HFFc6 (cell line): ENCODE measurements at regions not wholly inside any gene's neighbourhood (a gene's known extent, or its start where the extent isn't known, plus 50 kb on each side); places are given as distances from the start of the nearest gene placed in this dataset.

Experiments
- DNase-seq: peaks from one replicate; pipeline ENCODE4 v3.0.0-alpha.2; 2018
- H3K27ac Mint-ChIP-seq: 2 replicates; pipeline ENCODE4 v1.8.0; 2020; ENCODE audit warnings: mild to moderate bottlenecking, mixed read lengths
- H3K27me3 Mint-ChIP-seq: 2 replicates; pipeline ENCODE4 v1.8.0; 2021; ENCODE audit warnings: mild to moderate bottlenecking, moderate library complexity, mixed read lengths; ENCODE audit not compliant: insufficient read depth
- H3K36me3 Mint-ChIP-seq: 2 replicates; pipeline ENCODE4 v1.8.0; 2021; ENCODE audit warnings: low read depth, mixed read lengths
- H3K4me1 Mint-ChIP-seq: 2 replicates; pipeline ENCODE4 v1.8.0; 2020; ENCODE audit warnings: low read depth, mixed read lengths
- H3K4me3 Mint-ChIP-seq: 2 replicates; pipeline ENCODE4 v1.8.0; 2020; ENCODE audit warnings: mild to moderate bottlenecking, moderate library complexity, mixed read lengths
- H3K9me3 Mint-ChIP-seq: 2 replicates; pipeline ENCODE4 v1.8.0; 2020; ENCODE audit warnings: mild to moderate bottlenecking, mixed read lengths
- CTCF ChIP-seq: fragments of 200-600 bp; sonication (generic); IDR thresholded peaks from 2 replicates; pipeline ENCODE4 v1.5.0; 2021; ENCODE audit warnings: antibody characterized with exemption, mild to moderate bottlenecking

GRCh38 chr11:90531001-90531400 lies 308.2 kb upstream of the CHORDC1 start:
- H3K27ac Mint-ChIP-seq = no peak overlapping the region
- H3K9me3 Mint-ChIP-seq = peaks cover 25% of the 10 kb centered on the region
- no peak overlapping the region for H3K4me3 Mint-ChIP-seq
- no peaks in the 10 kb centered on the region for H3K4me1 Mint-ChIP-seq
- DNase-seq = no peak
- no peaks in the 10 kb centered on the region for H3K36me3 Mint-ChIP-seq
- H3K27me3 Mint-ChIP-seq = peaks cover 1% of the 10 kb centered on the region; the same call in 1 of the 2 replicates
- TF ChIP-seq CTCF = no peak

- no peaks in the 10 kb centered on the region for H3K27me3 Mint-ChIP-seq
- TF ChIP-seq CTCF = no peak
- H3K27ac Mint-ChIP-seq = no peak overlapping the region
- H3K4me3 Mint-ChIP-seq = no peak overlapping the region
- no peak for DNase-seq
- no peaks in the 10 kb centered on the region for H3K4me1 Mint-ChIP-seq
- H3K36me3 Mint-ChIP-seq = no peaks in the 10 kb centered on the region
- peaks cover 39% of the 10 kb centered on the region for H3K9me3 Mint-ChIP-seq
Observed at GRCh38 chr11:90525962-90526361, 303.1 kb upstream of the CHORDC1 start.

GRCh38 chr11:90512846-90513245 lies 290.0 kb upstream of the CHORDC1 start:
- Mint-ChIP-seq H3K9me3 (peaks cover 51% of the 10 kb centered on the region), H3K27ac (no peak overlapping the region), H3K27me3 (no peaks in the 10 kb centered on the region), H3K4me1 (no peaks in the 10 kb centered on the region), H3K36me3 (no peaks in the 10 kb centered on the region), H3K4me3 (no peak overlapping the region)
- no peak for TF ChIP-seq CTCF
- DNase-seq = no peak

GRCh38 chr11:90510839-90511238 lies 288.0 kb upstream of the CHORDC1 start:
- no peak for TF ChIP-seq CTCF
- no peaks in the 10 kb centered on the region for H3K4me1 Mint-ChIP-seq
- peaks cover 64% of the 10 kb centered on the region for H3K9me3 Mint-ChIP-seq
- no peak overlapping the region for H3K27ac Mint-ChIP-seq
- H3K27me3 Mint-ChIP-seq = no peaks in the 10 kb centered on the region; the same call in 1 of the 2 replicates
- no peak overlapping the region for H3K4me3 Mint-ChIP-seq
- H3K36me3 Mint-ChIP-seq = no peaks in the 10 kb centered on the region
- no peak for DNase-seq

GRCh38 chr11:90500922-90501568 lies 278.2 kb upstream of the CHORDC1 start:
- no peak for DNase-seq
- TF ChIP-seq CTCF = no peak
- no peaks in the 10 kb centered on the region for H3K27me3 Mint-ChIP-seq

More at GRCh38 chr11:90500922-90501568, 278.2 kb upstream of the CHORDC1 start:
- Mint-ChIP-seq H3K9me3 (peaks cover 45% of the 10 kb centered on the region), H3K4me3 (no peak overlapping the region), H3K4me1 (no peaks in the 10 kb centered on the region), H3K36me3 (peaks cover 4% of the 10 kb centered on the region; the same call in 1 of the 2 replicates), H3K27ac (no peak overlapping the region)
